DND-41 (cell line): ENCODE measurements at regions not wholly inside any gene's neighbourhood (a gene's known extent, or its start where the extent isn't known, plus 50 kb on each side); places are given as distances from the start of the nearest gene placed in this dataset.

Experiments
- CTCF ChIP-seq: IDR thresholded peaks from 2 replicates; pipeline ENCODE4 v1.5.1; 2012; ENCODE audit warnings: borderline replicate concordance, low read length, moderate library complexity, mild to moderate bottlenecking; ENCODE audit not compliant: poor library complexity, severe bottlenecking; ENCODE audit errors: extremely low read depth
- EZH2 ChIP-seq: IDR thresholded peaks from 3 replicates; pipeline ENCODE4 v1.6.1; 2012; ENCODE audit warnings: borderline replicate concordance, low read depth, mild to moderate bottlenecking, moderate library complexity, low read length, inconsistent platforms; ENCODE audit not compliant: severe bottlenecking

- no peak for TF ChIP-seq CTCF
- no peak for TF ChIP-seq EZH2
Measured at GRCh38 chr16:72609066-72609465, 437.1 kb upstream of the PMFBP1 start.
